ENCODE measurements at regions not wholly inside any gene's neighbourhood (a gene's known extent, or its start where the extent isn't known, plus 50 kb on each side); places are given as distances from the start of the nearest gene placed in this dataset.
"Not testable (repeated sequence)": the region's sequence is repeated elsewhere in the genome, so short reads cannot be mapped to it uniquely, and the experiment has no call there.

- CTCF ChIA-PET: interaction anchor here (0.5 kb wide), 1 partner anchor 11 kb away, joined by 4 read pairs; no protein-coding TSS in a partner anchor
- Mint-ChIP-seq H3K36me3 (no peaks in the 10 kb centered on the region), H3K27ac (no peak overlapping the region), H3K4me1 (no peaks in the 10 kb centered on the region), H3K27me3 (peaks cover 4% of the 10 kb centered on the region), H3K4me3 (no peak overlapping the region), H3K9me3 (no peaks in the 10 kb centered on the region)
- no peak for DNase-seq
These were observed 54.1 kb upstream of the SHLD1 start for GRCh38 chr20:5696011-5696559.

- no peak for DNase-seq
- Mint-ChIP-seq H3K27ac (no peak overlapping the region), H3K27me3 (no peaks in the 10 kb centered on the region), H3K4me1 (no peaks in the 10 kb centered on the region), H3K9me3 (no peaks in the 10 kb centered on the region), H3K4me3 (no peak overlapping the region), H3K36me3 (no peaks in the 10 kb centered on the region)
- CTCF ChIA-PET: no interaction called here
These were observed 58.1 kb upstream of the SHLD1 start for GRCh38 chr20:5691918-5692618.

- CTCF ChIA-PET: no interaction called here
- H3K27ac Mint-ChIP-seq: no peak overlapping the region
These were observed 60.7 kb upstream of the SHLD1 start for GRCh38 chr20:5689463-5689862.

GRCh38 chr20:5688431-5688972 lies 61.7 kb upstream of the SHLD1 start:
- Mint-ChIP-seq H3K9me3 (no peaks in the 10 kb centered on the region), H3K27ac (no peak overlapping the region), H3K4me3 (no peak overlapping the region), H3K27me3 (no peaks in the 10 kb centered on the region), H3K4me1 (no peaks in the 10 kb centered on the region), H3K36me3 (no peaks in the 10 kb centered on the region)
- no peak for DNase-seq
- CTCF ChIA-PET: no interaction called here

More at GRCh38 chr20:5689463-5689862, 60.7 kb upstream of the SHLD1 start:
- no peaks in the 10 kb centered on the region for H3K36me3 Mint-ChIP-seq
- no peak overlapping the region for H3K4me3 Mint-ChIP-seq
- no peak for DNase-seq
- no peaks in the 10 kb centered on the region for H3K4me1 Mint-ChIP-seq
- no peaks in the 10 kb centered on the region for H3K27me3 Mint-ChIP-seq
- no peaks in the 10 kb centered on the region for H3K9me3 Mint-ChIP-seq

- no peak for DNase-seq
- Mint-ChIP-seq H3K9me3 (no peaks in the 10 kb centered on the region), H3K27me3 (no peaks in the 10 kb centered on the region), H3K27ac (no peak overlapping the region), H3K4me3 (no peak overlapping the region), H3K4me1 (no peaks in the 10 kb centered on the region), H3K36me3 (no peaks in the 10 kb centered on the region)
- CTCF ChIA-PET: no interaction called here
These were observed 62.3 kb upstream of the SHLD1 start for GRCh38 chr20:5687884-5688283.

GRCh38 chr20:5686384-5687105 lies 63.7 kb upstream of the SHLD1 start:
- Mint-ChIP-seq H3K9me3 (no peaks in the 10 kb centered on the region), H3K4me1 (no peaks in the 10 kb centered on the region), H3K27ac (no peak overlapping the region), H3K27me3 (no peaks in the 10 kb centered on the region), H3K36me3 (no peaks in the 10 kb centered on the region), H3K4me3 (no peak overlapping the region)
- CTCF ChIA-PET: no interaction called here
- no peak for DNase-seq

- H3K27ac Mint-ChIP-seq, CTCF ChIA-PET: not testable (repeated sequence)
These were observed 67.6 kb upstream of the SHLD1 start for GRCh38 chr20:5682556-5682955.

GRCh38 chr20:5680192-5680591 lies 69.4 kb upstream of the GPCPD1 start:
- no peak for DNase-seq
- Mint-ChIP-seq H3K4me3 (no peak overlapping the region), H3K27ac (no peak overlapping the region), H3K4me1 (no peaks in the 10 kb centered on the region), H3K36me3 (no peaks in the 10 kb centered on the region), H3K9me3 (no peaks in the 10 kb centered on the region), H3K27me3 (no peaks in the 10 kb centered on the region)
- CTCF ChIA-PET: no interaction called here

More at GRCh38 chr20:5682556-5682955, 67.6 kb upstream of the SHLD1 start:
- H3K4me3 Mint-ChIP-seq, H3K9me3 Mint-ChIP-seq, H3K27me3 Mint-ChIP-seq, H3K4me1 Mint-ChIP-seq, H3K36me3 Mint-ChIP-seq, DNase-seq: not testable (repeated sequence)

GRCh38 chr20:5678777-5679176 lies 68.0 kb upstream of the GPCPD1 start:
- no peaks in the 10 kb centered on the region for H3K36me3 Mint-ChIP-seq
- no peak overlapping the region for H3K27ac Mint-ChIP-seq
- CTCF ChIA-PET: no interaction called here

GRCh38 chr20:5677944-5678343 lies 67.1 kb upstream of the GPCPD1 start:
- H3K4me1 Mint-ChIP-seq, H3K27ac Mint-ChIP-seq, CTCF ChIA-PET, H3K4me3 Mint-ChIP-seq, H3K27me3 Mint-ChIP-seq, H3K9me3 Mint-ChIP-seq, DNase-seq, H3K36me3 Mint-ChIP-seq: not testable (repeated sequence)

More at GRCh38 chr20:5678777-5679176, 68.0 kb upstream of the GPCPD1 start:
- DNase-seq: no peak
- H3K4me1 Mint-ChIP-seq: peaks cover 5% of the 10 kb centered on the region
- no peaks in the 10 kb centered on the region for H3K9me3 Mint-ChIP-seq
- H3K4me3 Mint-ChIP-seq: no peak overlapping the region
- H3K27me3 Mint-ChIP-seq: no peaks in the 10 kb centered on the region

- no peak for DNase-seq
- Mint-ChIP-seq H3K36me3 (no peaks in the 10 kb centered on the region), H3K4me1 (peaks cover 5% of the 10 kb centered on the region), H3K27me3 (no peaks in the 10 kb centered on the region), H3K27ac (no peak overlapping the region), H3K4me3 (no peak overlapping the region), H3K9me3 (no peaks in the 10 kb centered on the region)
- CTCF ChIA-PET: no interaction called here
These were observed 66.6 kb upstream of the GPCPD1 start for GRCh38 chr20:5677389-5677788.

GRCh38 chr20:5675103-5676091 lies 64.6 kb upstream of the GPCPD1 start:
- H3K27ac Mint-ChIP-seq: no peak overlapping the region
- no peaks in the 10 kb centered on the region for H3K27me3 Mint-ChIP-seq
- DNase-seq: no peak
- no peaks in the 10 kb centered on the region for H3K9me3 Mint-ChIP-seq
- CTCF ChIA-PET: no interaction called here
- peaks cover 5% of the 10 kb centered on the region for H3K4me1 Mint-ChIP-seq
- no peak overlapping the region for H3K4me3 Mint-ChIP-seq
- H3K36me3 Mint-ChIP-seq: no peaks in the 10 kb centered on the region

- Mint-ChIP-seq H3K27me3 (peaks cover 4% of the 10 kb centered on the region), H3K36me3 (no peaks in the 10 kb centered on the region), H3K27ac (peak overlapping the region; percentile 4), H3K9me3 (no peaks in the 10 kb centered on the region), H3K4me1 (peaks cover 5% of the 10 kb centered on the region), H3K4me3 (no peak overlapping the region)
- CTCF ChIA-PET: no interaction called here
- DNase-seq: no peak
These were observed 63.4 kb upstream of the GPCPD1 start for GRCh38 chr20:5674176-5674660.

GRCh38 chr20:5670874-5671273 lies 60.1 kb upstream of the GPCPD1 start:
- H3K4me1 Mint-ChIP-seq: peaks cover 5% of the 10 kb centered on the region
- CTCF ChIA-PET: no interaction called here
- H3K36me3 Mint-ChIP-seq: no peaks in the 10 kb centered on the region
- H3K4me3 Mint-ChIP-seq: no peak overlapping the region
- H3K27ac Mint-ChIP-seq: no peak overlapping the region
- no peak for DNase-seq
- peaks cover 2% of the 10 kb centered on the region for H3K9me3 Mint-ChIP-seq
- H3K27me3 Mint-ChIP-seq: peaks cover 11% of the 10 kb centered on the region
